Stimulated activated CD8-positive, alpha-beta memory T cell treated with anti-CD3 and anti-CD28 coated beads, Interleukin-12 subunit alpha, Interleukin-12 subunit beta, amount 100 ng/mL, for 4 hours (primary cell): ENCODE measurements at regions not wholly inside any gene's neighbourhood (a gene's known extent, or its start where the extent isn't known, plus 50 kb on each side); places are given as distances from the start of the nearest gene placed in this dataset.

Source experiments
- DNase-seq: peaks from one replicate; pipeline ENCODE4 v3.0.0-alpha.2; 2020; ENCODE audit warnings: low read depth

DNA sequence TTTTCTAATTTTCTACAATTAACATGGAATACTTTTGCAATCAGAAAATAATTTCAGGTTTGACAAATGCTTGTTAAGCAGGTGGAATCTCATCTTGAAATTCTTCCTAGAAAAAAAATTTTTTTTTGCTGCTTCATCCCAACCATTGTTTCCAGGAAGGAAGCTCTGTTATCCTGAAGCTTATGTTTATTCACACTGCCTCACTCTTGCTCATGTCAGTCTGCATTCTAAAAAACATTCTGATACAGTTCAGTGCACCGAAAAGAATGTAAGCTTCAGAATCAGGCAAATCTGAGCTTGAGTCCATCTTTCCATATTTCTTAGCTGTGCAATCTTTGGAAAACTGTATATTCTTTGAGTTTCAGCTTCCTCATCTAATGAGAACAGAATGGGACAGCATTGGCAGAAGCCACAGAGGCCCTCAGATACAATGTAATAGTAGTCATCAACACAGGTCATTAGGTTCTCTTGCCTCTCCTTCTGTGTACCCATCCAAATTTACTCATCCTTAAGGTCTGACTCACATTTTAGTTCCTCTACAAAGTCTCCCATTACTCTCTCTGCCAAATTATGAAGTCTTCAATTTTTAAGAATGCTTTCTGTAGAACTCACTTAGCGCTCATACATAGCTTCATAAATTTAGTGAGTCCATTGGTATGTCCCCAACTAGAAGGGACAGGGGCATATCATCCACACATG is 881.8 kb upstream of the NR2F2 start:
- DNase-seq = no peak

- no peak for DNase-seq
Measured at GRCh38 chr15:95449230-95449628, 881.3 kb upstream of the NR2F2 start.

DNA sequence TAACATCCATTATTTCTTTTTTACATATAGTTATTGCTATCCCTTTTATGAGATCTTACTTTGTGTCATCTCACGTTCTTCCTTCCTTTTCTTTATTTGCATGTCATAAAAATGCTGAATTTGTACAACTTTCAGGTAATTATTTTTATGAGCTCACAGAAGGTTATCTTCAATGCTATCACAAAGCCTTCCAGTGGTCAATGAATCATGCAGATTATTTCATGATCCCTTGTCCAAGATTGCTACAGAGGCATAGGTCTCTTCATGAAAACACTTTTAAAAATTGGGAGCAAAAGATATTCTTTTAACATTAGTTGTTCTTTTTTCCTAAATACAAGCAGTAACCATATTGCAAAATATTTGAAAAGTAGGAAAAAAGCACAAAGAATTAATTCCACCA is 880.1 kb upstream of the NR2F2 start:
- DNase-seq = no peak

DNA sequence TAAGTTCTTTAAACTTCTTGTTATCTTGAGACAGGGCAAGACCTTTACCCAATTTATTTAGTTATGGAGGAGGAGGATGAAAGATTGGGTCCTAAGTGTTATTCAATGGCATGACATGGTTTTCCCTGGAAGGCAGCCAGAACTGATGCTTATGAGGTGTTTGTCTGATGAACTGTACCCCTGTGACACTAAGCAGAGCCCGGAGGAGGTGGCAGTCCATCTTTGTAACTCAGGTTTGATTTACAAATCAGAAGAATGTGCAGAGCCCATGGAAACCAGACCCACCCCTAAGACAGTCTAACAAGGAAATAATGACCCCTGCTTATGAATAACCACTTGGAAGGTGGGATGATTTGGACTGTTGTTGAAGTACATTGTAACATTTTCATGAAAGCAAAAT is 878.6 kb upstream of the NR2F2 start:
- no peak for DNase-seq

DNA sequence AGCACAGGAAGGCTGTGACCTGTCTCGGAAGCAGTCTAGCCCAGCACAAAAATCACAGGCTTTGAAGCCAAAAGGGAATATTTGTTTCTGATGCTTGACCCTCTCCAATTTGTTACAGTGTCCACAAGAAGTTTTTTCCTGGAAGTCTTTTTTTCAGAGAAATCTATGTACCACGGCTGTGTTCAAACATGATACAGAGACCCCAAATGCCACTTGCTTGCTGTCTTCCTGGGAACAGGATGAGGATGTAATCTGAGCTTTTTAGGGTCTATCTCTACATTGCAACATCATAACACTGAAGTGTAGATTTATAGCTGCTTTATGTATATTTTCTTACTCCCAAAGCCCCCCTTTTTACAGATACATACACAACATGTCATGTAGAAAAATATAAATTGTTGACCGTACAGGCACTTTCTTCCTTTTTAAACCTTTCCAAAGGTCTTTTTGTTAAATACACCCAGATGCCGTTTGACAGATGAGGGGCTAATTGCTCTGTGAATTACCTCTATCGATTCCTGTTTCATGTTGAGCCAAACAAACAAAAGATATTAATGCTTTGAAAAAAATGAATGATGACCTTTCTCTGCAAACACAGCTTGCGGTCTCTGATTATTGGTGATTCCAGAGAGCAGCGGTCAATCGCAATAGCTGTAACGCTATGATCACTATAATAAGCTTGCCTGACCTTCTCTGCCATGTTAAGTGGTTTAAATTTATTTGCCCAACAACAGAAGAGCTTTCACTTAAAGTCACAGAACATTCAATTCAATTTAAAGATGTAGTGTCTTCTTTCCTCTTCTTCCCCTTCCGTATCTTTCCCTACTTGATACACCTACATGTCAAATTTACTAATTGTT is 875.9 kb upstream of the NR2F2 start:
- no peak for DNase-seq

- DNase-seq = no peak
Measured at GRCh38 chr15:95457520-95457919, 873.0 kb upstream of the NR2F2 start.

- no peak for DNase-seq
Measured at GRCh38 chr15:95458721-95459120, 871.8 kb upstream of the NR2F2 start.

GRCh38 chr15:95459273-95459672 is 871.2 kb upstream of the NR2F2 start:
- DNase-seq = no peak

GRCh38 chr15:95464509-95464908 is 866.0 kb upstream of the NR2F2 start:
- no peak for DNase-seq

- no peak for DNase-seq
Measured at GRCh38 chr15:95468820-95469219, 861.7 kb upstream of the NR2F2 start.

DNA sequence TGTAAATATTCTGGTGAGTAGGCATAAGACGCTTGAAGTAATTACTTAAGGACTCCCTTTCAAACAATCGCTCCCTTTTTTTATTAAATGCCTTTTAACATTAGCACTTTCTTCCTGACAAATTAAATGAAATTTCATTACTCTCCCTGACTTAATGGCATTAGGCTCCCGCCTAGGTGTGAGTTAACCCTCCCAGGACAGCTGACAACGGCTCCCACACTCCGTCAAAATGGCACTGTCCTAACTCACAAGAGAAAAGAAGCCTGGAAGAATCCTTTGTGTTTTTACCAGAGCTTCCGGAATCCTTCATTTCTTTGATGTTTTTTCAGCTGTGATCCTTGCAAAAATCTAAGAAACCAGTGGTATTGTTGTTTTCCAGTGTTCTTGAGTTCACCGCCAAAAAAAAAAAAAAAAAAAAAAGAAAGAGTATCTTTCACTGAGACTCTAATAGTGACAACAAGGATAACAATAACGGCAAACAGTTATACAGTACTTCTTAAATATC is 861.0 kb upstream of the NR2F2 start:
- no peak for DNase-seq

- no peak for DNase-seq
Measured at GRCh38 chr15:95470529-95470928, 860.0 kb upstream of the NR2F2 start.

DNA sequence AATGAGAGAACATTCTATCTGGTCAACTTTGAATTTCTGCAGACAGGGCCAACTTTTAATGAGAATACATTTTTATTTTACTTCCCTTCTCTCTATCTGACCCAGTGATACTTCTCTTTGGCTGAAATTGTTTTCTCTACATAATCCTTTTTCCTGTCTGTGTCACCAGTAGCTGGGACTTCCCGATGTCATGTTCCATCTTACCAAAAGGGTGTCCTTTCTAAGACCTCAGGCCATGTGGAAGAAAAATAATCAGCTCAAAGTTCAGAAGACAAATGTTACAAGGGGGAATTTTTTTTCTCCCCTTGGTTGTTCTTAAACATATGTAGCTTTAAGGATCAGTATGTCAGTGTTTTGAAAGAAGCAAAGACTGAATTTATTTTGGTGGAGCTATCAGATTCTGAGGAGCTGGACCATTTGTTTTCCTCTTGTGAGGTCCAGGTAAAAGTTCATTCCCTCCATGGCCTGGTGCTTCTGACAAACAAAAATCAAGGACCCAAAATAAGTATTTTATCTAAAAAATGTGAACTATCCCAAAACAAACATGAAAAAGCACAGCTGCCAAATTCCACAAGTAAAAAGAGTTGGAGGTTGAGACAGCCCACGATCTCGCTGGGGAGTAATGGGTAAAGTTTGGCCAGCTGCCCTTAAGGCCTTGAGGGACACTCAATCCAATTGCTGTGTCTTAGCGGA is 859.4 kb upstream of the NR2F2 start:
- DNase-seq = no peak

GRCh38 chr15:95471690-95472086 is 858.8 kb upstream of the NR2F2 start:
- DNase-seq = no peak

DNA sequence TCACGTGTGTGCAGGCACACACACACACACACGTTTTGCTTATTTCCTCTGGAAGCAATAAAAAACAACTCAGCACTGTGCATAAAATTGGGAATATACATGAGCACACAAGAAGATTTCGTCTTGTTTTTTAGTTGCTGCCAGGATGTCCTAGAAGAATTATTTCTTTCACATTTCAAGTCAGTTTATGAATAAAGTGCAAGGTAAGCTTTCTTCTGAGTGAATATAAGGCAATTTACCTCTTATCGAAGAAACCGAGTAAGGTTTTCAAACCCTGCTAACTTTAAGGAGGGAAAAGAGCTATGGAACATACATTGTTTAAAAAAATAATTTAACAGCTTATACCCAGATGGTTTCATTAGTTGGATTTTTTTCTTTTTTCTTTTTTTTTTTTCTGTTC is 855.4 kb upstream of the NR2F2 start:
- DNase-seq = no peak

- DNase-seq = no peak
Measured at GRCh38 chr15:95479308-95479707, 851.2 kb upstream of the NR2F2 start.

- DNase-seq = no peak
Measured at GRCh38 chr15:95485367-95485766, 845.1 kb upstream of the NR2F2 start.

DNA sequence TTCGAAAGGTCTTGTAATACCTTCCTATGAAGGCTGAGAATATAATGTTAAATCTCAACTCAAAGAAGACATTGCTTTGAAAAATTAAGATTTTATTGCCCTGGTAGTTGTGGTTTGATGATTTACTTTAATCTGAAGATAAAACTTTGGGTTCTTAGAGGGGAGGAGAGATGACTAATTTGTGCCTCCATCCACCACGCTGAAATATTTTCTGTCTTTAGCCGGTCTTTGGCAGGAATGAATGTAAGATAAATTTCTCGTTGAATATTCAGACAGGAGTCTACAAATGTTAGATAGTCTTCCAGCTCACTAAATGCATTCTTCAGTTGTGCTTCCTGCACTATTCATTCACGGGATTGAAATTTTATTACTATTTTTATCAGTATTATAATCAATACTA is 844.3 kb upstream of the NR2F2 start:
- no peak for DNase-seq

GRCh38 chr15:95489103-95489502 is 841.4 kb upstream of the NR2F2 start:
- no peak for DNase-seq

GRCh38 chr15:95492388-95493070 is 838.0 kb upstream of the NR2F2 start:
- no peak for DNase-seq

GRCh38 chr15:95494971-95495541 is 835.4 kb upstream of the NR2F2 start:
- no peak for DNase-seq

DNA sequence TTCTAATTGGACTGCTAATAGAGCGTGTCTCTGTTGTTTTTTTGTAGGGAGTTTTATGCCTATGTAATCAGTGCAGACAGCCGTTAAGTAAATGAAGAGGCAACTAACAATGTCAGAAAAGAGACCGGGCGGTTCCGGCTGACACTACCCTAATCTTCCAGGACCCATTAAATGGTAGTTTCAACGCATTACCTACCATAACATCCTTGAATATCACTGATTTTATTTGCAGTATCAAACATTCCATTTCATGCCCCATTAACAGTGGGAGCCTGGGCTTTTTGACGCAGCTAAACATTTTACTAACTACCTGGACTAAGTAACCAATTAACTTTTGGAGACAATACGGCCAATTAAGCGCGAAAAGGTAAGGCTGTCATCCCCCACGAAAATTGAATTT is 832.9 kb upstream of the NR2F2 start:
- DNase-seq = no peak
